WTC11 (cell line): ENCODE measurements at regions not wholly inside any gene's neighbourhood (a gene's known extent, or its start where the extent isn't known, plus 50 kb on each side); places are given as distances from the start of the nearest gene placed in this dataset.

Experiments
- CREB1 ChIP-seq: sonication (generic); formaldehyde crosslinking; IDR thresholded peaks from 2 replicates; pipeline ENCODE4 v1.8.0; 2023; ENCODE audit warnings: mild to moderate bottlenecking, missing genetic modification reagents
- TF ChIP-seq, protein P1 (sequence below): fragments of 200-600 bp; IDR thresholded peaks from 2 replicates; pipeline ENCODE4 v1.8.0; 2022; ENCODE audit warnings: antibody characterized with exemption
- TF ChIP-seq, protein P2 (sequence below): sonication (generic); formaldehyde crosslinking; IDR thresholded peaks from 2 replicates; pipeline ENCODE4 v1.8.1; 2023; ENCODE audit warnings: mild to moderate bottlenecking, missing genetic modification reagents, borderline replicate concordance

DNA sequence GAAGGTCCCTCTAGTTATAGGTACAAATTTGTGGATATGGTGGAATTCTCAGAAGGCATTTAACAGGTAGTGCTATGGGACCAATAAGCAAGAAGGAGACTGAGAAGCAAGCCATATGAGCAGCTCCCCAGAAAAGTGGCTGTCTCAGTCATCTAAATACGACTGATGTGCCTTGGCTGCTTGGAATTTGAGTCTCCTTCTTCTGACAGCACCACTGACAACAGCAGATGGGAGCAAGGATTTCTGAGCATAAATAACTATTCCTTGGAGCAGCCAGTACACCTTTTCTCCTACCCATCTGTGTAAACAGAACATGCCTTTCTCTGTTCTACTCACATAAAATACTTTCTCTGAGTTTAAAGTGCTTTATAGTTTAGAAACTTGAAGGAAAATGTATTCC lies 196.2 kb downstream of the GABRG1 start:
- TF ChIP-seq CREB1 (CRISPR knock-in tag), result no peak
- TF ChIP-seq, protein P1, sequence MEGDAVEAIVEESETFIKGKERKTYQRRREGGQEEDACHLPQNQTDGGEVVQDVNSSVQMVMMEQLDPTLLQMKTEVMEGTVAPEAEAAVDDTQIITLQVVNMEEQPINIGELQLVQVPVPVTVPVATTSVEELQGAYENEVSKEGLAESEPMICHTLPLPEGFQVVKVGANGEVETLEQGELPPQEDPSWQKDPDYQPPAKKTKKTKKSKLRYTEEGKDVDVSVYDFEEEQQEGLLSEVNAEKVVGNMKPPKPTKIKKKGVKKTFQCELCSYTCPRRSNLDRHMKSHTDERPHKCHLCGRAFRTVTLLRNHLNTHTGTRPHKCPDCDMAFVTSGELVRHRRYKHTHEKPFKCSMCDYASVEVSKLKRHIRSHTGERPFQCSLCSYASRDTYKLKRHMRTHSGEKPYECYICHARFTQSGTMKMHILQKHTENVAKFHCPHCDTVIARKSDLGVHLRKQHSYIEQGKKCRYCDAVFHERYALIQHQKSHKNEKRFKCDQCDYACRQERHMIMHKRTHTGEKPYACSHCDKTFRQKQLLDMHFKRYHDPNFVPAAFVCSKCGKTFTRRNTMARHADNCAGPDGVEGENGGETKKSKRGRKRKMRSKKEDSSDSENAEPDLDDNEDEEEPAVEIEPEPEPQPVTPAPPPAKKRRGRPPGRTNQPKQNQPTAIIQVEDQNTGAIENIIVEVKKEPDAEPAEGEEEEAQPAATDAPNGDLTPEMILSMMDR, result no peak
- TF ChIP-seq, protein P2, sequence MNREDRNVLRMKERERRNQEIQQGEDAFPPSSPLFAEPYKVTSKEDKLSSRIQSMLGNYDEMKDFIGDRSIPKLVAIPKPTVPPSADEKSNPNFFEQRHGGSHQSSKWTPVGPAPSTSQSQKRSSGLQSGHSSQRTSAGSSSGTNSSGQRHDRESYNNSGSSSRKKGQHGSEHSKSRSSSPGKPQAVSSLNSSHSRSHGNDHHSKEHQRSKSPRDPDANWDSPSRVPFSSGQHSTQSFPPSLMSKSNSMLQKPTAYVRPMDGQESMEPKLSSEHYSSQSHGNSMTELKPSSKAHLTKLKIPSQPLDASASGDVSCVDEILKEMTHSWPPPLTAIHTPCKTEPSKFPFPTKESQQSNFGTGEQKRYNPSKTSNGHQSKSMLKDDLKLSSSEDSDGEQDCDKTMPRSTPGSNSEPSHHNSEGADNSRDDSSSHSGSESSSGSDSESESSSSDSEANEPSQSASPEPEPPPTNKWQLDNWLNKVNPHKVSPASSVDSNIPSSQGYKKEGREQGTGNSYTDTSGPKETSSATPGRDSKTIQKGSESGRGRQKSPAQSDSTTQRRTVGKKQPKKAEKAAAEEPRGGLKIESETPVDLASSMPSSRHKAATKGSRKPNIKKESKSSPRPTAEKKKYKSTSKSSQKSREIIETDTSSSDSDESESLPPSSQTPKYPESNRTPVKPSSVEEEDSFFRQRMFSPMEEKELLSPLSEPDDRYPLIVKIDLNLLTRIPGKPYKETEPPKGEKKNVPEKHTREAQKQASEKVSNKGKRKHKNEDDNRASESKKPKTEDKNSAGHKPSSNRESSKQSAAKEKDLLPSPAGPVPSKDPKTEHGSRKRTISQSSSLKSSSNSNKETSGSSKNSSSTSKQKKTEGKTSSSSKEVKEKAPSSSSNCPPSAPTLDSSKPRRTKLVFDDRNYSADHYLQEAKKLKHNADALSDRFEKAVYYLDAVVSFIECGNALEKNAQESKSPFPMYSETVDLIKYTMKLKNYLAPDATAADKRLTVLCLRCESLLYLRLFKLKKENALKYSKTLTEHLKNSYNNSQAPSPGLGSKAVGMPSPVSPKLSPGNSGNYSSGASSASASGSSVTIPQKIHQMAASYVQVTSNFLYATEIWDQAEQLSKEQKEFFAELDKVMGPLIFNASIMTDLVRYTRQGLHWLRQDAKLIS (CRISPR knock-in tag), result no peak
